ENCODE measurements at regions not wholly inside any gene's neighbourhood (a gene's known extent, or its start where the extent isn't known, plus 50 kb on each side); places are given as distances from the start of the nearest gene placed in this dataset.

- FAIRE-seq = no peak
These were observed 529.1 kb downstream of the IRS1 start for GRCh38 chr2:226270285-226271058.

- no peak for FAIRE-seq
These were observed 531.9 kb downstream of the IRS1 start for GRCh38 chr2:226267516-226268289.

- FAIRE-seq = no peak
These were observed 542.8 kb downstream of the IRS1 start for GRCh38 chr2:226256709-226257376.

GRCh38 chr2:226256237-226256636 is 543.4 kb downstream of the IRS1 start:
- no peak for FAIRE-seq

- no peak for FAIRE-seq
These were observed 548.0 kb downstream of the IRS1 start for GRCh38 chr2:226251661-226252060.

- no peak for FAIRE-seq
These were observed 552.0 kb downstream of the IRS1 start for GRCh38 chr2:226247289-226248275.

GRCh38 chr2:226234187-226234586 is 565.4 kb downstream of the IRS1 start:
- no peak for FAIRE-seq

GRCh38 chr2:226233388-226233787 is 566.2 kb downstream of the IRS1 start:
- FAIRE-seq = no peak

- FAIRE-seq = no peak
These were observed 571.5 kb downstream of the IRS1 start for GRCh38 chr2:226228080-226228479.

- FAIRE-seq = no peak
These were observed 572.3 kb downstream of the IRS1 start for GRCh38 chr2:226227341-226227740.

GRCh38 chr2:226223704-226224103 is 575.9 kb downstream of the IRS1 start:
- no peak for FAIRE-seq

GRCh38 chr2:226220511-226220910 is 579.1 kb downstream of the IRS1 start:
- FAIRE-seq = no peak

- no peak for FAIRE-seq
These were observed 582.4 kb downstream of the IRS1 start for GRCh38 chr2:226217191-226217590.

- FAIRE-seq = no peak
These were observed 583.0 kb downstream of the IRS1 start for GRCh38 chr2:226216575-226216974.

- FAIRE-seq = no peak
These were observed 583.6 kb downstream of the IRS1 start for GRCh38 chr2:226215902-226216503.

- FAIRE-seq = no peak
These were observed 585.9 kb downstream of the IRS1 start for GRCh38 chr2:226213717-226214116.

GRCh38 chr2:226211439-226211838 is 588.2 kb downstream of the IRS1 start:
- no peak for FAIRE-seq

GRCh38 chr2:226208726-226209125 is 590.9 kb downstream of the IRS1 start:
- FAIRE-seq = no peak

GRCh38 chr2:226207671-226208070 is 591.9 kb downstream of the IRS1 start:
- no peak for FAIRE-seq

- no peak for FAIRE-seq
These were observed 600.1 kb downstream of the IRS1 start for GRCh38 chr2:226199555-226199954.

- FAIRE-seq = no peak
These were observed 600.7 kb downstream of the IRS1 start for GRCh38 chr2:226198956-226199355.
